ENCODE measurements at regions not wholly inside any gene's neighbourhood (a gene's known extent, or its start where the extent isn't known, plus 50 kb on each side); places are given as distances from the start of the nearest gene placed in this dataset.

- TF ChIP-seq POLR2A (IDR thresholded peaks at IDR 0.05) (no peak), CTCF (IDR thresholded peaks at IDR 0.05) (no peak)
Measured at GRCh38 chr4:79492148-79492547, 84.1 kb upstream of the GK2 start.
